Suprapubic skin (tissue), 4 donors: ENCODE measurements at regions not wholly inside any gene's neighbourhood (a gene's known extent, or its start where the extent isn't known, plus 50 kb on each side); places are given as distances from the start of the nearest gene placed in this dataset.

Source experiments
- DNase-seq, 2 donors: peaks; one replicate each; pipeline ENCODE4 v3.0.0-alpha.2; 2019; ENCODE audit warnings: low spot score in 2 of 2
- H3K27ac ChIP-seq: fragments of 200-600 bp; sonication (generic); one replicate; pipeline ENCODE4 v1.5.1; 2019
- H3K27me3 ChIP-seq: fragments of 200-600 bp; sonication (generic); one replicate; pipeline ENCODE4 v1.5.1; 2019
- H3K36me3 ChIP-seq: fragments of 200-600 bp; sonication (generic); one replicate; pipeline ENCODE4 v1.5.1; 2019
- H3K4me1 ChIP-seq: fragments of 200-600 bp; sonication (generic); one replicate; pipeline ENCODE4 v1.5.1; 2019
- H3K4me3 ChIP-seq: fragments of 200-600 bp; sonication (generic); one replicate; pipeline ENCODE4 v1.5.1; 2019; ENCODE audit warnings: mild to moderate bottlenecking
- H3K9me3 ChIP-seq: fragments of 200-600 bp; sonication (generic); one replicate; pipeline ENCODE4 v1.5.1; 2019
- CTCF ChIP-seq, 2 donors: fragments of 200-600 bp in 1 of 2; fragments of 450-650 bp in 1 of 2; sonication (generic) in 1 of 2; IDR thresholded peaks; one replicate each; pipeline ENCODE4 v1.5.1; 2016 to 2019; ENCODE audit warnings: antibody characterized with exemption in 2 of 2, mild to moderate bottlenecking in 1 of 2, moderate library complexity in 1 of 2
- EP300 ChIP-seq: sonication (generic); formaldehyde crosslinking; IDR thresholded peaks from one replicate; pipeline ENCODE4 v1.6.1; 2017; ENCODE audit warnings: antibody characterized with exemption
- POLR2A ChIP-seq, 2 donors: fragments of 450-650 bp; IDR thresholded peaks; one replicate each; pipeline ENCODE4 v1.6.1; 2017; ENCODE audit warnings: antibody characterized with exemption in 2 of 2, mild to moderate bottlenecking in 2 of 2, moderate library complexity in 2 of 2
- POLR2AphosphoS5 ChIP-seq, 3 donors: sonication (generic); formaldehyde crosslinking; IDR thresholded peaks; one replicate each; pipeline ENCODE4 v1.6.1; 2017; ENCODE audit warnings: antibody characterized with exemption in 3 of 3
- whole genome bisulfite sequencing: methylation state at CpG from one replicate; pipeline ENCODE4 v1.1.5; 2018; 5-methylcytosine and 5-hydroxymethylcytosine counted together

- TF ChIP-seq CTCF (IDR thresholded peaks at IDR 0.05), result no peak
- TF ChIP-seq POLR2A (IDR thresholded peaks at IDR 0.05), result no peak
- TF ChIP-seq POLR2AphosphoS5 (IDR thresholded peaks at IDR 0.05), result no peak
- no peak for TF ChIP-seq EP300
- Histone ChIP-seq H3K27me3 (no peaks in the 10 kb centered on the region), H3K4me1 (no peaks in the 10 kb centered on the region), H3K9me3 (no peaks in the 10 kb centered on the region), H3K27ac (no peak overlapping the region), H3K4me3 (no peak overlapping the region), H3K36me3 (no peaks in the 10 kb centered on the region)
- no peak for DNase-seq
- 86% methylated on average over 1 of the region's 1 CpG for WGBS
Observed at GRCh38 chr5:86806206-86806605, 188.5 kb downstream of the COX7C start.

- no peaks in the 10 kb centered on the region for H3K4me1 ChIP-seq
- H3K9me3 ChIP-seq, result no peaks in the 10 kb centered on the region
- no peak overlapping the region for H3K27ac ChIP-seq
- H3K27me3 ChIP-seq, result no peaks in the 10 kb centered on the region
- DNase-seq, result no peak
- H3K36me3 ChIP-seq, result no peaks in the 10 kb centered on the region
- TF ChIP-seq EP300 (no peak), POLR2AphosphoS5 (IDR thresholded peaks at IDR 0.05) (no peak), POLR2A (IDR thresholded peaks at IDR 0.05) (no peak)
- WGBS, result 58% methylated on average over 3 of the region's 3 CpGs
- H3K4me3 ChIP-seq, result no peak overlapping the region
Observed at GRCh38 chr5:86807046-86808031, 189.6 kb downstream of the COX7C start.

GRCh38 chr5:86814315-86814714 lies 196.6 kb downstream of the COX7C start:
- H3K9me3 ChIP-seq, result no peaks in the 10 kb centered on the region
- 95% methylated on average over 1 of the region's 1 CpG for WGBS
- H3K27me3 ChIP-seq, result no peaks in the 10 kb centered on the region
- TF ChIP-seq CTCF (IDR thresholded peaks at IDR 0.05) (no peak), POLR2A (IDR thresholded peaks at IDR 0.05) (no peak), POLR2AphosphoS5 (IDR thresholded peaks at IDR 0.05) (no peak), EP300 (no peak)
- no peak for DNase-seq
- no peak overlapping the region for H3K27ac ChIP-seq
- no peak overlapping the region for H3K4me3 ChIP-seq
- H3K36me3 ChIP-seq, result no peaks in the 10 kb centered on the region
- no peaks in the 10 kb centered on the region for H3K4me1 ChIP-seq

- no peaks in the 10 kb centered on the region for H3K36me3 ChIP-seq
- no peaks in the 10 kb centered on the region for H3K9me3 ChIP-seq
- H3K27me3 ChIP-seq, result no peaks in the 10 kb centered on the region
- H3K4me1 ChIP-seq, result no peaks in the 10 kb centered on the region
- no peak for TF ChIP-seq EP300
- TF ChIP-seq POLR2AphosphoS5 (IDR thresholded peaks at IDR 0.05), result no peak
- TF ChIP-seq CTCF (IDR thresholded peaks at IDR 0.05), result no peak
- no peak for TF ChIP-seq POLR2A (IDR thresholded peaks at IDR 0.05)
- H3K4me3 ChIP-seq, result no peak overlapping the region
- H3K27ac ChIP-seq, result no peak overlapping the region
- no peak for DNase-seq
Observed at GRCh38 chr5:86814907-86815306, 197.2 kb downstream of the COX7C start.

- 73% methylated on average over 2 of the region's 2 CpGs for WGBS
- no peak for DNase-seq
- no peaks in the 10 kb centered on the region for H3K27me3 ChIP-seq
Observed at GRCh38 chr5:86824637-86825036, 206.9 kb downstream of the COX7C start.

More at GRCh38 chr5:86824637-86825036, 206.9 kb downstream of the COX7C start:
- H3K4me3 ChIP-seq, result no peak overlapping the region
- no peaks in the 10 kb centered on the region for H3K4me1 ChIP-seq
- H3K36me3 ChIP-seq, result no peaks in the 10 kb centered on the region
- H3K9me3 ChIP-seq, result no peaks in the 10 kb centered on the region
- no peak for TF ChIP-seq CTCF (IDR thresholded peaks at IDR 0.05)
- TF ChIP-seq POLR2AphosphoS5 (IDR thresholded peaks at IDR 0.05), result no peak
- TF ChIP-seq POLR2A (IDR thresholded peaks at IDR 0.05), result no peak
- TF ChIP-seq EP300, result no peak
- H3K27ac ChIP-seq, result no peak overlapping the region
